GM19467 (cell line): ENCODE measurements at regions not wholly inside any gene's neighbourhood (a gene's known extent, or its start where the extent isn't known, plus 50 kb on each side); places are given as distances from the start of the nearest gene placed in this dataset.

ENCODE experiments used
- ATAC-seq: cut with Tn5 transposase; IDR thresholded peaks from one replicate; pipeline ENCODE4 v1.9.1; 2021; ENCODE audit warnings: mild to moderate bottlenecking, moderate library complexity; ENCODE audit not compliant: unreplicated experiment

- ATAC-seq = no peak
Observed at GRCh38 chr20:20835897-20836296, 123.5 kb upstream of the RALGAPA2 start.

- no peak for ATAC-seq
Observed at GRCh38 chr20:20834008-20834407, 121.6 kb upstream of the RALGAPA2 start.

- no peak for ATAC-seq
Observed at GRCh38 chr20:20832715-20833114, 120.3 kb upstream of the RALGAPA2 start.

- no peak for ATAC-seq
Observed at GRCh38 chr20:20831794-20832193, 119.3 kb upstream of the RALGAPA2 start.

GRCh38 chr20:20829681-20830080 is 117.2 kb upstream of the RALGAPA2 start:
- ATAC-seq = no peak

- no peak for ATAC-seq
Observed at GRCh38 chr20:20827992-20828597, 115.7 kb upstream of the RALGAPA2 start.

GRCh38 chr20:20824924-20825584 is 112.6 kb upstream of the RALGAPA2 start:
- ATAC-seq = no peak

GRCh38 chr20:20823476-20823881 is 111.0 kb upstream of the RALGAPA2 start:
- ATAC-seq = no peak

- no peak for ATAC-seq
Observed at GRCh38 chr20:20821484-20822260, 109.2 kb upstream of the RALGAPA2 start.

- no peak for ATAC-seq
Observed at GRCh38 chr20:20820785-20821483, 108.5 kb upstream of the RALGAPA2 start.

GRCh38 chr20:20820104-20820503 is 107.7 kb upstream of the RALGAPA2 start:
- no peak for ATAC-seq

- no peak for ATAC-seq
Observed at GRCh38 chr20:20816969-20817755, 104.7 kb upstream of the RALGAPA2 start.

GRCh38 chr20:20815711-20816455 is 103.4 kb upstream of the RALGAPA2 start:
- ATAC-seq = no peak

- ATAC-seq = no peak
Observed at GRCh38 chr20:20814685-20815084, 102.2 kb upstream of the RALGAPA2 start.

- ATAC-seq = no peak
Observed at GRCh38 chr20:20812136-20812535, 99.7 kb upstream of the RALGAPA2 start.

- ATAC-seq = no peak
Observed at GRCh38 chr20:20808016-20808415, 95.6 kb upstream of the RALGAPA2 start.

GRCh38 chr20:20806121-20807095 is 94.0 kb upstream of the RALGAPA2 start:
- no peak for ATAC-seq

GRCh38 chr20:20803011-20803410 is 90.6 kb upstream of the RALGAPA2 start:
- ATAC-seq = no peak

GRCh38 chr20:20802328-20802727 is 89.9 kb upstream of the RALGAPA2 start:
- no peak for ATAC-seq
